ENCODE measurements at regions not wholly inside any gene's neighbourhood (a gene's known extent, or its start where the extent isn't known, plus 50 kb on each side); places are given as distances from the start of the nearest gene placed in this dataset.

- Histone ChIP-seq H3K27ac (no peak overlapping the region), H3K4me3 (no peak overlapping the region)
- TF ChIP-seq CTCF (IDR thresholded peaks at IDR 0.05) = no peak
- no peak for DNase-seq (ENCODE audit: low spot score)
Observed at GRCh38 chr4:33577791-33578190, 2666.5 kb downstream of the ARAP2 start.

- no peak for DNase-seq (ENCODE audit: low spot score)
- no peak for TF ChIP-seq CTCF (IDR thresholded peaks at IDR 0.05)
- Histone ChIP-seq H3K27ac (no peak overlapping the region), H3K4me3 (no peak overlapping the region)
Observed at GRCh38 chr4:33579951-33580350, 2664.4 kb downstream of the ARAP2 start.

GRCh38 chr4:33592701-33593100 lies 2651.6 kb downstream of the ARAP2 start:
- no peak overlapping the region for H3K4me3 ChIP-seq
- DNase-seq (ENCODE audit: low spot score) = no peak
- TF ChIP-seq CTCF (IDR thresholded peaks at IDR 0.05) = no peak
- no peak overlapping the region for H3K27ac ChIP-seq

- no peak overlapping the region for H3K4me3 ChIP-seq
- no peak overlapping the region for H3K27ac ChIP-seq
- DNase-seq (ENCODE audit: low spot score) = no peak
- no peak for TF ChIP-seq CTCF (IDR thresholded peaks at IDR 0.05)
Observed at GRCh38 chr4:33606951-33607350, 2637.4 kb downstream of the ARAP2 start.

- Histone ChIP-seq H3K27ac (no peak overlapping the region), H3K4me3 (no peak overlapping the region)
- no peak for DNase-seq (ENCODE audit: low spot score)
- no peak for TF ChIP-seq CTCF (IDR thresholded peaks at IDR 0.05)
Observed at GRCh38 chr4:33616121-33616520, 2628.2 kb downstream of the ARAP2 start.

GRCh38 chr4:33625748-33626147 lies 2618.6 kb downstream of the ARAP2 start:
- no peak overlapping the region for H3K27ac ChIP-seq
- TF ChIP-seq CTCF (IDR thresholded peaks at IDR 0.05) = no peak
- DNase-seq (ENCODE audit: low spot score) = no peak
- H3K4me3 ChIP-seq = no peak overlapping the region

GRCh38 chr4:33626221-33626620 lies 2618.1 kb downstream of the ARAP2 start:
- no peak for TF ChIP-seq CTCF (IDR thresholded peaks at IDR 0.05)
- no peak for DNase-seq (ENCODE audit: low spot score)
- Histone ChIP-seq H3K4me3 (no peak overlapping the region), H3K27ac (no peak overlapping the region)
